ENCODE measurements at regions not wholly inside any gene's neighbourhood (a gene's known extent, or its start where the extent isn't known, plus 50 kb on each side); places are given as distances from the start of the nearest gene placed in this dataset.

DNA sequence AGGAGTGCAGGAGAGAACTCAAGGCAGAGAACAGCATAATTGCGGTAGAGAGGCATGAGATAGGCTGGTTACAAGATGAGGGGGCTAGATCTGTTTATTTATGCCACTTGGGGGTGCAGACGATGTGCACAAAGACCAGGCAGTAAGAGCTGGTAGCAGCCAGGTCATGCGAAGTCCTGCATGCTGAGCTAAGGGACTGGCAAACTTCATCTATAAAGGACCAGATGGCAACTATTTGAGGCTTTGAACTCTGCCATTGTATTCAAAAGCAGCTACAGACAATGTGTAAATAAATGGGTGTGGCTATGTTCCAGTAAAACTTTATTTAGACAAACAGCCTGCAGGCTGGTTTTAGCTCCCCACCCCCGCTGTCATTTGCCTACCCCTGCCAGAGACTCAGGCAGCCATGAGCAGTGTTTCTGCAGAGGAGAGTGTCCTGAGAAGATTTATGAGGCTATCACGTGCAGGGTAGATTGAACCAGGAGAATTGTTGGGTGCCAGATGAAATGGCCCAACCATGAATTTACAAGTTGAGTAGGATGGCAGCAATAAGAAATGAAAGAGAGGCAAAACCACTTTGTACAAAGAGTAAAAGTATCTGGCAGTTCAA lies 253.4 kb upstream of the MOCS1 start:
- TF ChIP-seq POLR2AphosphoS5 (IDR thresholded peaks at IDR 0.05; ENCODE audit: borderline replicate concordance, low read depth, low read length) (no peak), EZH2 (IDR thresholded peaks at IDR 0.05) (no peak), FOXP2 (optimal IDR thresholded peaks at IDR 0.05; ENCODE audit: control extremely low read depth, extremely low read length, insufficient read depth) (no peak)

Data from SK-N-MC (cell line).